HUES48 (cell line): ENCODE measurements at regions not wholly inside any gene's neighbourhood (a gene's known extent, or its start where the extent isn't known, plus 50 kb on each side); places are given as distances from the start of the nearest gene placed in this dataset.

Source experiments
- H3K27ac ChIP-seq: one replicate; pipeline ENCODE4 v1.7.0; 2013; ENCODE audit warnings: low read depth, low read length, inconsistent platforms
- H3K27me3 ChIP-seq: 2 replicates; pipeline ENCODE4 v1.6.1; 2013; ENCODE audit warnings: mild to moderate bottlenecking, low read length; ENCODE audit not compliant: control insufficient read depth, insufficient read depth
- H3K36me3 ChIP-seq: 2 replicates; pipeline ENCODE4 v1.6.1; 2013; ENCODE audit warnings: low read length; ENCODE audit not compliant: control insufficient read depth, insufficient read depth
- H3K4me1 ChIP-seq: 2 replicates; pipeline ENCODE4 v1.6.1; 2013; ENCODE audit warnings: mild to moderate bottlenecking, low read length; ENCODE audit not compliant: control insufficient read depth, insufficient read depth
- H3K4me3 ChIP-seq: 2 replicates; pipeline ENCODE4 v1.5.1; 2013; ENCODE audit warnings: mild to moderate bottlenecking, low read depth, low read length
- H3K9ac ChIP-seq: 2 replicates; pipeline ENCODE4 v1.6.1; 2013; ENCODE audit warnings: mild to moderate bottlenecking, low read depth, low read length, moderate library complexity
- H3K9me3 ChIP-seq: 2 replicates; pipeline ENCODE4 v1.6.1; 2013; ENCODE audit warnings: low read length; ENCODE audit not compliant: control insufficient read depth, insufficient read depth

DNA sequence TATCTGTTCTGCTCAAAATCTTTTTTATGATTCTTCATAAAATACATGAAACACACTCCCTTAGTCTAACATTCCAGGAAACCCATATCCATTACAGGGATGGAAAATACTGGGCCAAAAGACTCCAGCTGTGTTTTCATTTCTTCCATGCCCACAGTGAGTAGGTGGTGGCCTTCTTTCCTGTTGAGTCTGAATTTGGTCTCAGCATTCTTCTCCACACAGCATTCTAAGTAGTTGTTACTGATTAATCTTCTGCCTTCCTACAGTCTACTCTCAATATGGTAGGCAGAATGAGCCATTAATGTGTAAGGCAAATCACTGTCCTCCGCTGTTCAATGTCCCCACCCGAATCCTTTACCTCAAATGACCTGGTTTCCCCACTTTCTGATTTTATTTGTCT is 370.6 kb upstream of the RPS6KA3 start:
- no peaks in the 10 kb centered on the region; the same call in 1 of the 2 replicates for H3K27me3 ChIP-seq
- no peaks in the 10 kb centered on the region; the same call in 1 of the 2 replicates for H3K9me3 ChIP-seq
- H3K27ac ChIP-seq = no peak overlapping the region
- H3K9ac ChIP-seq = no peak overlapping the region
- H3K36me3 ChIP-seq = no peaks in the 10 kb centered on the region
- no peak overlapping the region for H3K4me3 ChIP-seq
- peaks cover 4% of the 10 kb centered on the region; the same call in 1 of the 2 replicates for H3K4me1 ChIP-seq

DNA sequence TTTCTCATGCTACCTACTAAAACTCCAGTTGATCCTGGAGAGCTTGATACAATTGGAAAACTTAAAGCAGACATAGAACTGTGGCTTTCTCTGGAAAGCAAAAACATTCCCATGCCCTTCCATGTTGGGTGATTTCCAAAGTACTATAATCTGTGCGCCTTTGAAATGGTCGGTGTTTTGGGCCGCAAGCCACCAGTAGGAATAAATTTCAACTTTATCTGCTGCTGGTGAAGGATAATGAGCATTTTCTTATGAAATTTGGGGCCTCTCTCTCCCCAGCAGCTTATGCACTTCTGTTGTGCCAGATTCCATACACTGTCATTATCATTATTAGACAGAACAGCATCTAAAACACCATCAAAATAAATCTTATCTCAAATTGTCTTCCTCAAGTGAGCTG is 366.7 kb upstream of the RPS6KA3 start:
- Histone ChIP-seq H3K27ac (no peak overlapping the region), H3K4me3 (no peak overlapping the region), H3K4me1 (no peaks in the 10 kb centered on the region), H3K9ac (no peak overlapping the region), H3K9me3 (no peaks in the 10 kb centered on the region; the same call in 1 of the 2 replicates), H3K27me3 (no peaks in the 10 kb centered on the region; the same call in 1 of the 2 replicates), H3K36me3 (no peaks in the 10 kb centered on the region)

DNA sequence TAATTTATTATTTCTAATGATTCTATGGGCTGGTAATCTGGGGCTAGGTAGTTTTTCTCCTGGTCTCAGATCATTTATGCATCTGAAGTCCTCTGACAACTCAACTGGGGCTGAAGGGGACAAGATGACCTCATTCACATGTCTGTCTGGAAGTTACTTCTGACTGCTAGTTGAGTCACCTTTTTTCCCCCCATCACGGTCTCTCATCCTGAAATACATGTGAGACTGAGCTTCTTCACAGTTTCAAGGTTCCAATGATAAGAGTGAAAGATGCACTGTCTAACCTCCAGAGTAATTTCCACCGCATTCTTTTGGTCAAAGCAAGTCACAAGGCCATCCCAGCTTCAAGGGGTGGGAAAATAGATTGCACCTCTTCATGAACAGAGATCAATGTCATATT is 356.7 kb upstream of the RPS6KA3 start:
- no peak overlapping the region for H3K27ac ChIP-seq
- H3K4me1 ChIP-seq = no peaks in the 10 kb centered on the region
- H3K9ac ChIP-seq = no peak overlapping the region
- no peaks in the 10 kb centered on the region for H3K27me3 ChIP-seq
- no peaks in the 10 kb centered on the region for H3K36me3 ChIP-seq
- no peak overlapping the region for H3K4me3 ChIP-seq
- H3K9me3 ChIP-seq = no peaks in the 10 kb centered on the region

DNA sequence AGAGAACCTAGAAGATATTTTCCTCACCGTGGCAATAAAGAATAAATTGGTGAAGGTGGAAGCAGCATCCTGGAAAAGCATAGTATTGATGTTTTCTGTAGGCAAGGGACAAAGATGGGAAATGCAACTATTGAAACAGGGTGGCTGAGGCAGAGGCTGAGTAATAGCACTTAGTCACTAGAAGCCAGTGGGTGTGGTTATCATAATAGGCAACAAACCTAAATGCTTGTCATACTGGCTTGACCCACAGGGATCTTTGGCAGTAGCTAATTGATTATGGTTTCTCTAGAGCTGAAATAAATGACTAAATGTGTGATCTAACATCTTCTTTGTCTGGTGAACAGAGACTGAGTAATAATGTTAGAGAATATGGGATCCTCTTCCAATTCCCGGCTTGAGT is 353.6 kb upstream of the RPS6KA3 start:
- no peak overlapping the region for H3K4me3 ChIP-seq
- no peak overlapping the region for H3K9ac ChIP-seq
- H3K27ac ChIP-seq = no peak overlapping the region
- no peaks in the 10 kb centered on the region for H3K27me3 ChIP-seq
- H3K4me1 ChIP-seq = no peaks in the 10 kb centered on the region
- no peaks in the 10 kb centered on the region for H3K9me3 ChIP-seq
- no peaks in the 10 kb centered on the region for H3K36me3 ChIP-seq

DNA sequence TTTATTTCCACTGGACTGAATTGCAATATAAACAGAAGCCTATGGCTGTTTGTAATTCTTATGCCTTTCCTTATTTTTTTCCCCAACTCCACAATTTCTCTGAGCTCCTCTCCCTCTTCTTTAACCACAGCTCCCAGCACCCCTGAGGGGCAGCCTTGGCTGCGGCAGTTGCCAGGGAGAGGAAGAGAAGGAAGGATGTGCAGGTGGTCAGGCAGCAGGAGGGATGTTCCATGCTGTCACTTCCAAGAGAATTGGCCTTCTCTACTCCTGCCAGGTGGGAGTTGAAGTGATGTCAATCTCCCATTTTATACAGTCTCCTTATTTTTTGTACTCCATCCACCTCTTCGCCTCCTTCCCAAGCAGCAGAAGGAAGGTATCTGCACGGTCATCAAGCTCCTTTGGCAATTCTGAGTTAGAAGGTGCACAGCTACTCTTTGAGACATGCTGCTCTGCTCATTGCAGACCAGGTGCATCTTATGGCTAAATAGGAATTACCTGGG is 343.3 kb upstream of the RPS6KA3 start:
- H3K27me3 ChIP-seq = no peaks in the 10 kb centered on the region
- no peak overlapping the region for H3K4me3 ChIP-seq
- no peaks in the 10 kb centered on the region for H3K9me3 ChIP-seq
- H3K9ac ChIP-seq = no peak overlapping the region
- H3K27ac ChIP-seq = no peak overlapping the region
- H3K4me1 ChIP-seq = peaks cover 5% of the 10 kb centered on the region; the same call in 1 of the 2 replicates
- H3K36me3 ChIP-seq = no peaks in the 10 kb centered on the region

DNA sequence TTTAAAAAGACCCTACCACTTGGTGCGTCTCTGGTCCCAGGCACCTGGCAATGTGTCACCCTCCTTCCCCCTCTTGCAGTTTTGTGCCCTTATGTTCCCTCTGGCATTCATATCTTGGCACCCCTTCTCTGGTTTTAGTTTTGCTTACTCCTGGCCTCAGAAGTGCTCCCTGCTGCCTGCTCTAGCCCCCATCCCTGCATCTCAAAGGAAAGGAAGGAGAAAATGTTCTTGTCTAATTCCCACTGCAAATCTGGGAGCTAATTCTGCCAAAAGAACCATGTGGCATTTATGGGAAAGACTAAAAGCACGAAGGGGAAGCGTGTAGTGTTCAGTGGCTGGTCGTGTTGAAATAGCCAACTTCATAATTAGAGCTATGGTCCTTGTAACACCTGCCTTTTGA is 340.1 kb upstream of the RPS6KA3 start:
- no peaks in the 10 kb centered on the region for H3K9me3 ChIP-seq
- no peak overlapping the region for H3K27ac ChIP-seq
- H3K4me3 ChIP-seq = no peak overlapping the region
- H3K9ac ChIP-seq = no peak overlapping the region
- peaks cover 5% of the 10 kb centered on the region; the same call in 1 of the 2 replicates for H3K4me1 ChIP-seq
- H3K36me3 ChIP-seq = no peaks in the 10 kb centered on the region
- no peaks in the 10 kb centered on the region for H3K27me3 ChIP-seq

DNA sequence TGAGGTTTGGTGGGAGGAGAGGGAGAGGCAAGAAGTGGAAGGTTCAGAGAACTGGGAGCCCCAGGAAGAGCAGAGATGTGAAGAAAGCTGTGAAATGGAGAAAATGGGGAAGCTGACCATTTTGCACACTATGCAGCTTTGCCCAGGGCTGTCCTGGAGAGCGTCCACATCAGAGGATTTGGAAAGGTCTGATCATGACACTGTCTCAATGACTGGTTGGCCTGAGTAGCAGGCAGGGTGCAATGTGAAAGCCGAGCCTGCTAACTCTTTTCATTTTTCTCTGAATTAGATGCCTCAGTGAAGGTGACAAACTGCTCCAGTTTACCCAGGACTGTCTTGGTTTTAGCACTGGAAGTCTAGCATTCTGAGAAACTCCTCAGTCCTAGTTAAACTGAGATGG is 330.1 kb upstream of the RPS6KA3 start:
- Histone ChIP-seq H3K4me3 (no peak overlapping the region), H3K4me1 (peaks cover 16% of the 10 kb centered on the region)

DNA sequence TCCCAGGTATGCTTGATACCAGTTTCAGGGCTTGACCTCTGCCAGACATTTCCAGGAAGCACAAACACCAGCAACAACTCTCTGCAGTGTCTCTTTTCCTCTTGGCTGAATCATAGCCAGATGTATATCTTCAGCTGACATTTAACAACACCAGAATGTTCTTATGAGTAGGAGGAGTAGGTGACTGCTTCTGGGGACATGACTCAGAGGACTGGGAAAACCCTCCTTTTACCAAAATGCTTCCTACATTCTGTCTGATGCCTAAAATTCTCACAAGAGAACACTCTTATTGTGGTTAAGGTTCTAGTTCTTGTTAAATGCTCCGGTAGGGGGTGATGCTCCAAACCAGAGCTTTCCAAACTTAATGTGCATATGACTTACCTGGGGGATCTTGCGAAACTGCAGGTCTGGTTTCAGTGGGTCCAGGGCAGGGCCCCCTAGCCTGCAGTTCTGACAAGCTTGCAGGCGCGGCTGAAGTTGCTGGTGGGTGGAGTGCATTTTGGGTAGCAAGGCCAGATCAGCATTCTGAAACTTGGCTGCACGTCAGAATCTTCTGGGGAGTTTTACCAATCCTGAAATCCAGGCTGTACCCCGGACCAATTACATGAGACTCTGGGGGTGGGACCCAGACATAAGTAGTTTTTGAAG is 329.3 kb upstream of the RPS6KA3 start:
- no peak overlapping the region for H3K9ac ChIP-seq
- no peak overlapping the region for H3K27ac ChIP-seq
- H3K4me3 ChIP-seq = no peak overlapping the region
- no peaks in the 10 kb centered on the region for H3K9me3 ChIP-seq
- no peaks in the 10 kb centered on the region; the same call in 1 of the 2 replicates for H3K27me3 ChIP-seq
- peaks cover 16% of the 10 kb centered on the region for H3K4me1 ChIP-seq
- H3K36me3 ChIP-seq = no peaks in the 10 kb centered on the region

More for the DNA sequence above, 330.1 kb upstream of the RPS6KA3 start:
- no peaks in the 10 kb centered on the region for H3K9me3 ChIP-seq
- no peaks in the 10 kb centered on the region for H3K27me3 ChIP-seq
- H3K27ac ChIP-seq = no peak overlapping the region
- H3K9ac ChIP-seq = no peak overlapping the region
- H3K36me3 ChIP-seq = no peaks in the 10 kb centered on the region

DNA sequence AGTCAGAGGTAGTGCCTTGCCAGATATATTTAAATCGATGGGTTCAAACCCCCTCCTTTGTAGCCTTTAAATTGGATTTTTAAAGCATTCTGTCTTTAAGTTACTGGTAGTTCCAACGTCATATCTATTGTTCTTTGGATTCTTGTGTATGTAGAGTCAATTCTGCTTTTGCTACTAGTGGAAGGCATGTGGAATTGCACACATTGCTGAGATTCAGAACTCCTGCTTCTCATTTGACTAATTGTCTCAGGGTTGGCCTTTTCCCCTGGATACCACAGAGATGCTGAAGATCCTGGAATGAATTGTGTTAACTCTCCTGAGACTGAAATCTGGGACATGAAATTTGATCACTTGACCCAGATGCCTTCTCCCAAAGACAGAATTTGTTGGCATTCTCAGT is 328.3 kb upstream of the RPS6KA3 start:
- H3K27ac ChIP-seq = no peak overlapping the region
- peaks cover 16% of the 10 kb centered on the region for H3K4me1 ChIP-seq
- H3K27me3 ChIP-seq = no peaks in the 10 kb centered on the region; the same call in 1 of the 2 replicates
- H3K4me3 ChIP-seq = no peak overlapping the region
- no peaks in the 10 kb centered on the region for H3K9me3 ChIP-seq
- no peaks in the 10 kb centered on the region for H3K36me3 ChIP-seq
- H3K9ac ChIP-seq = no peak overlapping the region

DNA sequence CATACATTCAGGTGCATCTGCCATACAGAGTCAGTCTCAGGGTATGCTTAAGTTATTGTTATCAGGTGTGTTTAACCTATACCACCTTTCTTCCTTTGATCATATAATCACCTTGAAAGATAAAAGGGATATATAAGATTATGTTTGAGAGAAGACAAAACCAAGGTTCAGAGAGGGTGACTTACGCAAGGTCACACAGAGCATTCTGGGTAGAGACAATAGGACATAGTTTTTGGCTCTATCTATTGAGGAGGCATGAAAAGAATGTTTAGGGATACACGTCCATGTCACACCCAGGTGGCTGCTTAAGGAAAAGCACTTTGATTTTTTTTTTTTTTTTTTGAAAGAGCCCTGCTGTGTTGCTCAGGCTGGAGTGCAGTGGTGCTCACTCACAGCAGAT is 327.1 kb upstream of the RPS6KA3 start:
- H3K4me3 ChIP-seq = no peak overlapping the region
- no peaks in the 10 kb centered on the region for H3K36me3 ChIP-seq
- H3K9ac ChIP-seq = no peak overlapping the region
- no peaks in the 10 kb centered on the region; the same call in 1 of the 2 replicates for H3K9me3 ChIP-seq
- no peaks in the 10 kb centered on the region; the same call in 1 of the 2 replicates for H3K27me3 ChIP-seq
- no peak overlapping the region for H3K27ac ChIP-seq
- peaks cover 16% of the 10 kb centered on the region for H3K4me1 ChIP-seq

DNA sequence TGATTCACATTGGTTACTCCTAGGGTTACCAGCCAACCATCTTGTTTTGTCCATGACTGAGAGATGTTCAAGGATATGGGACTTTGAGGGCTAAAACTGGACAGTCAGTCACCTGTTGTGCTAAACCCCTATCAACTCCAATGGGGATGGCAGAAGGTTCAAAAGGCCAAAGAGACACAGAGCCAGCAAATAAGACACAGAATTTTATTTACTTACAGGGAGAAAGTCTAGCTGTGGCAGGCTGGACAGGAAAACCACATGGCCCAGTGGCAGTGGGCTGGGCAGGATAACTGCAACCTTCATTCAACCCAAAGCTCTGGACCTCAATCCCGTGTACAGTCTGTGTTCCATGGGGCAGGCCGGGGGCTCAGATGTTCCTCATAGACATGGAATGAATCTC is 326.7 kb upstream of the RPS6KA3 start:
- Histone ChIP-seq H3K36me3 (no peaks in the 10 kb centered on the region), H3K4me3 (no peak overlapping the region), H3K9me3 (no peaks in the 10 kb centered on the region; the same call in 1 of the 2 replicates), H3K27me3 (no peaks in the 10 kb centered on the region; the same call in 1 of the 2 replicates), H3K27ac (no peak overlapping the region), H3K9ac (no peak overlapping the region), H3K4me1 (peaks cover 16% of the 10 kb centered on the region)
